GM23338 (cell line): ENCODE measurements at regions not wholly inside any gene's neighbourhood (a gene's known extent, or its start where the extent isn't known, plus 50 kb on each side); places are given as distances from the start of the nearest gene placed in this dataset.

Experiments used
- ATAC-seq: fragments of 200-7000 bp; cut with Tn5 transposase; 3 replicates; pipeline ENCODE4 v1.9.1; 2020
- DNase-seq: peaks from one replicate; pipeline ENCODE4 v3.0.0-alpha.2; 2015; ENCODE audit warnings: low spot score
- H2AFZ ChIP-seq: fragments of 200-600 bp; sonication (generic); 2 replicates; pipeline ENCODE4 v1.8.0; 2016; ENCODE audit warnings: antibody characterized with exemption, mild to moderate bottlenecking, moderate library complexity
- H3F3A ChIP-seq: fragments of 200-600 bp; sonication (generic); replicated peaks from 2 replicates; pipeline ENCODE4 v1.8.0; 2017; ENCODE audit warnings: antibody characterized with exemption, mixed run types, low read depth
- H3K27ac ChIP-seq: fragments of 200-600 bp; sonication (generic); 2 replicates; pipeline ENCODE4 v1.6.1; 2016; ENCODE audit warnings: low read depth
- H3K27me3 ChIP-seq: fragments of 200-600 bp; sonication (generic); 2 replicates; pipeline ENCODE4 v1.8.0; 2016; ENCODE audit warnings: mild to moderate bottlenecking, mixed run types, moderate library complexity; ENCODE audit not compliant: insufficient read depth
- H3K36me3 ChIP-seq: fragments of 200-600 bp; sonication (generic); 2 replicates; pipeline ENCODE4 v1.8.0; 2016; ENCODE audit warnings: mild to moderate bottlenecking; ENCODE audit not compliant: insufficient read depth
- H3K4me1 ChIP-seq: fragments of 200-600 bp; sonication (generic); 2 replicates; pipeline ENCODE4 v1.8.0; 2016; ENCODE audit warnings: mild to moderate bottlenecking, moderate library complexity; ENCODE audit not compliant: insufficient read depth
- H3K4me2 ChIP-seq: fragments of 200-600 bp; sonication (generic); 2 replicates; pipeline ENCODE4 v1.7.1; 2017; ENCODE audit warnings: mixed run types
- H3K4me3 ChIP-seq: fragments of 200-600 bp; sonication (generic); 2 replicates; pipeline ENCODE4 v1.6.1; 2016; ENCODE audit warnings: mixed run types
- H3K79me2 ChIP-seq: fragments of 200-600 bp; sonication (generic); replicated peaks from 2 replicates; pipeline ENCODE4 v1.8.0; 2017; ENCODE audit warnings: mild to moderate bottlenecking; ENCODE audit not compliant: insufficient read depth
- H3K9me2 ChIP-seq: fragments of 200-600 bp; sonication (generic); 2 replicates; pipeline ENCODE4 v1.8.0; 2017; ENCODE audit not compliant: insufficient read depth
- H4K20me1 ChIP-seq: fragments of 200-600 bp; sonication (generic); replicated peaks from 2 replicates; pipeline ENCODE4 v1.8.0; 2017; ENCODE audit warnings: mild to moderate bottlenecking; ENCODE audit not compliant: insufficient read depth
- H3K27ac Mint-ChIP-seq: 2 replicates; pipeline ENCODE4 v1.8.0; 2020; ENCODE audit warnings: inconsistent platforms, mild to moderate bottlenecking, moderate library complexity, mixed read lengths
- H3K27me3 Mint-ChIP-seq: 3 replicates; pipeline ENCODE4 v1.8.0; 2022; ENCODE audit warnings: low read depth, mild to moderate bottlenecking, moderate library complexity, mixed read lengths, inconsistent platforms; ENCODE audit not compliant: insufficient read depth, poor library complexity
- H3K36me3 Mint-ChIP-seq: 3 replicates; pipeline ENCODE4 v1.8.0; 2021; ENCODE audit warnings: low read depth, mild to moderate bottlenecking, inconsistent platforms, moderate library complexity, mixed read lengths
- H3K4me1 Mint-ChIP-seq: 3 replicates; pipeline ENCODE4 v1.8.0; 2020; ENCODE audit warnings: mild to moderate bottlenecking, inconsistent platforms, mixed read lengths
- H3K4me3 Mint-ChIP-seq: 3 replicates; pipeline ENCODE4 v1.8.0; 2021; ENCODE audit warnings: moderate library complexity, mild to moderate bottlenecking, inconsistent platforms, mixed read lengths
- H3K9me3 Mint-ChIP-seq: 3 replicates; pipeline ENCODE4 v1.8.0; 2020; ENCODE audit warnings: moderate library complexity, mild to moderate bottlenecking, inconsistent platforms, mixed read lengths
- CREB1 ChIP-seq: fragments of 250-450 bp; sonication (Bioruptor Pico); IDR thresholded peaks from 2 replicates; pipeline ENCODE4 v1.5.0; 2020; ENCODE audit warnings: low read depth, mild to moderate bottlenecking, moderate library complexity
- EZH2 ChIP-seq: fragments of 200-600 bp; sonication (generic); IDR thresholded peaks from one replicate; pipeline ENCODE4 v1.8.0; 2017; ENCODE audit warnings: antibody characterized with exemption, mild to moderate bottlenecking, low read depth; ENCODE audit not compliant: unreplicated experiment
- EZH2phosphoT487 ChIP-seq: fragments of 200-600 bp; sonication (generic); IDR thresholded peaks from one replicate; pipeline ENCODE4 v1.8.1; 2018; ENCODE audit warnings: antibody characterized with exemption; ENCODE audit not compliant: unreplicated experiment
- JUNB ChIP-seq: IDR thresholded peaks from one replicate; pipeline ENCODE4 v1.6.1; 2016; ENCODE audit warnings: antibody characterized with exemption; ENCODE audit not compliant: unreplicated experiment
- NANOG ChIP-seq: IDR thresholded peaks from 2 replicates; pipeline ENCODE4 v1.6.1; 2016; ENCODE audit warnings: antibody characterized with exemption, borderline replicate concordance
- POLR2AphosphoS5 ChIP-seq: IDR thresholded peaks from 2 replicates; pipeline ENCODE4 v1.6.1; 2016; ENCODE audit warnings: antibody characterized with exemption, low read depth
- STAT1 ChIP-seq: IDR thresholded peaks from one replicate; pipeline ENCODE4 v1.6.1; 2016; ENCODE audit warnings: antibody characterized with exemption; ENCODE audit not compliant: unreplicated experiment
- ZNF114 ChIP-seq: fragments of 250-450 bp; sonication (Bioruptor Pico); IDR thresholded peaks from 2 replicates; pipeline ENCODE4 v1.5.0; 2020; ENCODE audit warnings: mild to moderate bottlenecking, moderate library complexity
- ZNF331 ChIP-seq: fragments of 250-450 bp; sonication (Bioruptor Pico); IDR thresholded peaks from 2 replicates; pipeline ENCODE4 v1.5.0; 2020; ENCODE audit warnings: low read depth, mild to moderate bottlenecking, moderate library complexity
- TF ChIP-seq, protein P1 (sequence below), 2 experiments: fragments of 200-600 bp in 1 of 2; sonication (generic) in 1 of 2; conservative IDR thresholded peaks; 2 replicates each; pipeline versions ENCODE4 v1.5.1 to v1.6.1; 2016 to 2017; ENCODE audit warnings: antibody characterized with exemption in 2 of 2, low read depth in 2 of 2, mild to moderate bottlenecking in 2 of 2, moderate library complexity in 1 of 2
- TF ChIP-seq, protein P2 (sequence below): IDR thresholded peaks from 2 replicates; pipeline ENCODE4 v1.6.1; 2016; ENCODE audit warnings: antibody characterized with exemption
- TF ChIP-seq, protein P3 (sequence below): IDR thresholded peaks from one replicate; pipeline ENCODE4 v1.6.1; 2018; ENCODE audit warnings: antibody characterized with exemption; ENCODE audit not compliant: unreplicated experiment
- TF ChIP-seq, protein P4 (sequence below): fragments of 250-450 bp; sonication (Bioruptor Pico); IDR thresholded peaks from 2 replicates; pipeline ENCODE4 v1.5.0; 2020; ENCODE audit warnings: mild to moderate bottlenecking, moderate library complexity

DNA sequence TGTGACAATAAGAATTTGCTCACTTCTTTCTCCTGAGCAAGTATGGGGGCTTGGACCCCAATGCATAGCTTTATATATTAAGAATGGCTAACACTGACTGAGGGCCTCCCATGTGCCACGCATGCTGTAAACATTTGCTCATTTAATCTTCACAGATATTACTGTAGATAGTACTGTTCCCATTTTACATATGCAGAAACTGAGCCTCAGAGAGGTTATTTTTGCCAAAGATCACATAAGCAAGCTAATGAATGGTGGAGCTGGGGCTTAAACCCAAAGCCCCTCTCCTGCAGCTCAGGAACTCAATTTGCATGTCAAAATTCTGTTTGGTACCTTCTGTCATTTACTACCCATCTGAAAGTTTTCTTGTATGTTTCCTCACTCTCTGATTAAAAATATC, 163.5 kb upstream of the NFIA start:
- no peaks in the 10 kb centered on the region for H3K27me3 Mint-ChIP-seq
- no peaks in the 10 kb centered on the region for H3K9me3 Mint-ChIP-seq
- no peak overlapping the region for H3K27ac Mint-ChIP-seq
- no peak for DNase-seq
- H3K9me2 ChIP-seq = no peaks in the 10 kb centered on the region
- peaks cover 12% of the 10 kb centered on the region for H3K4me1 Mint-ChIP-seq
- no peaks in the 10 kb centered on the region; the same call in 1 of the 2 replicates for H3K4me1 ChIP-seq
- no peak overlapping the region for H2AFZ ChIP-seq
- H3K27ac ChIP-seq = no peak overlapping the region
- TF ChIP-seq STAT1 (no peak), JUNB (no peak), EZH2 (no peak), NANOG (no peak), EZH2phosphoT487 (no peak), ZNF114 (no peak), ZNF331 (CRISPR knock-in tag) (no peak), CREB1 (CRISPR knock-in tag) (no peak), POLR2AphosphoS5 (no peak)
- TF ChIP-seq, protein P1, sequence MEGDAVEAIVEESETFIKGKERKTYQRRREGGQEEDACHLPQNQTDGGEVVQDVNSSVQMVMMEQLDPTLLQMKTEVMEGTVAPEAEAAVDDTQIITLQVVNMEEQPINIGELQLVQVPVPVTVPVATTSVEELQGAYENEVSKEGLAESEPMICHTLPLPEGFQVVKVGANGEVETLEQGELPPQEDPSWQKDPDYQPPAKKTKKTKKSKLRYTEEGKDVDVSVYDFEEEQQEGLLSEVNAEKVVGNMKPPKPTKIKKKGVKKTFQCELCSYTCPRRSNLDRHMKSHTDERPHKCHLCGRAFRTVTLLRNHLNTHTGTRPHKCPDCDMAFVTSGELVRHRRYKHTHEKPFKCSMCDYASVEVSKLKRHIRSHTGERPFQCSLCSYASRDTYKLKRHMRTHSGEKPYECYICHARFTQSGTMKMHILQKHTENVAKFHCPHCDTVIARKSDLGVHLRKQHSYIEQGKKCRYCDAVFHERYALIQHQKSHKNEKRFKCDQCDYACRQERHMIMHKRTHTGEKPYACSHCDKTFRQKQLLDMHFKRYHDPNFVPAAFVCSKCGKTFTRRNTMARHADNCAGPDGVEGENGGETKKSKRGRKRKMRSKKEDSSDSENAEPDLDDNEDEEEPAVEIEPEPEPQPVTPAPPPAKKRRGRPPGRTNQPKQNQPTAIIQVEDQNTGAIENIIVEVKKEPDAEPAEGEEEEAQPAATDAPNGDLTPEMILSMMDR (conservative IDR thresholded peaks at IDR 0.05; ENCODE audit: low read depth in 2 of 2) = no peak
- TF ChIP-seq, protein P2, sequence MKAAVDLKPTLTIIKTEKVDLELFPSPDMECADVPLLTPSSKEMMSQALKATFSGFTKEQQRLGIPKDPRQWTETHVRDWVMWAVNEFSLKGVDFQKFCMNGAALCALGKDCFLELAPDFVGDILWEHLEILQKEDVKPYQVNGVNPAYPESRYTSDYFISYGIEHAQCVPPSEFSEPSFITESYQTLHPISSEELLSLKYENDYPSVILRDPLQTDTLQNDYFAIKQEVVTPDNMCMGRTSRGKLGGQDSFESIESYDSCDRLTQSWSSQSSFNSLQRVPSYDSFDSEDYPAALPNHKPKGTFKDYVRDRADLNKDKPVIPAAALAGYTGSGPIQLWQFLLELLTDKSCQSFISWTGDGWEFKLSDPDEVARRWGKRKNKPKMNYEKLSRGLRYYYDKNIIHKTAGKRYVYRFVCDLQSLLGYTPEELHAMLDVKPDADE = no peak
- TF ChIP-seq, protein P3, sequence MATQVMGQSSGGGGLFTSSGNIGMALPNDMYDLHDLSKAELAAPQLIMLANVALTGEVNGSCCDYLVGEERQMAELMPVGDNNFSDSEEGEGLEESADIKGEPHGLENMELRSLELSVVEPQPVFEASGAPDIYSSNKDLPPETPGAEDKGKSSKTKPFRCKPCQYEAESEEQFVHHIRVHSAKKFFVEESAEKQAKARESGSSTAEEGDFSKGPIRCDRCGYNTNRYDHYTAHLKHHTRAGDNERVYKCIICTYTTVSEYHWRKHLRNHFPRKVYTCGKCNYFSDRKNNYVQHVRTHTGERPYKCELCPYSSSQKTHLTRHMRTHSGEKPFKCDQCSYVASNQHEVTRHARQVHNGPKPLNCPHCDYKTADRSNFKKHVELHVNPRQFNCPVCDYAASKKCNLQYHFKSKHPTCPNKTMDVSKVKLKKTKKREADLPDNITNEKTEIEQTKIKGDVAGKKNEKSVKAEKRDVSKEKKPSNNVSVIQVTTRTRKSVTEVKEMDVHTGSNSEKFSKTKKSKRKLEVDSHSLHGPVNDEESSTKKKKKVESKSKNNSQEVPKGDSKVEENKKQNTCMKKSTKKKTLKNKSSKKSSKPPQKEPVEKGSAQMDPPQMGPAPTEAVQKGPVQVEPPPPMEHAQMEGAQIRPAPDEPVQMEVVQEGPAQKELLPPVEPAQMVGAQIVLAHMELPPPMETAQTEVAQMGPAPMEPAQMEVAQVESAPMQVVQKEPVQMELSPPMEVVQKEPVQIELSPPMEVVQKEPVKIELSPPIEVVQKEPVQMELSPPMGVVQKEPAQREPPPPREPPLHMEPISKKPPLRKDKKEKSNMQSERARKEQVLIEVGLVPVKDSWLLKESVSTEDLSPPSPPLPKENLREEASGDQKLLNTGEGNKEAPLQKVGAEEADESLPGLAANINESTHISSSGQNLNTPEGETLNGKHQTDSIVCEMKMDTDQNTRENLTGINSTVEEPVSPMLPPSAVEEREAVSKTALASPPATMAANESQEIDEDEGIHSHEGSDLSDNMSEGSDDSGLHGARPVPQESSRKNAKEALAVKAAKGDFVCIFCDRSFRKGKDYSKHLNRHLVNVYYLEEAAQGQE = no peak
- TF ChIP-seq, protein P4, sequence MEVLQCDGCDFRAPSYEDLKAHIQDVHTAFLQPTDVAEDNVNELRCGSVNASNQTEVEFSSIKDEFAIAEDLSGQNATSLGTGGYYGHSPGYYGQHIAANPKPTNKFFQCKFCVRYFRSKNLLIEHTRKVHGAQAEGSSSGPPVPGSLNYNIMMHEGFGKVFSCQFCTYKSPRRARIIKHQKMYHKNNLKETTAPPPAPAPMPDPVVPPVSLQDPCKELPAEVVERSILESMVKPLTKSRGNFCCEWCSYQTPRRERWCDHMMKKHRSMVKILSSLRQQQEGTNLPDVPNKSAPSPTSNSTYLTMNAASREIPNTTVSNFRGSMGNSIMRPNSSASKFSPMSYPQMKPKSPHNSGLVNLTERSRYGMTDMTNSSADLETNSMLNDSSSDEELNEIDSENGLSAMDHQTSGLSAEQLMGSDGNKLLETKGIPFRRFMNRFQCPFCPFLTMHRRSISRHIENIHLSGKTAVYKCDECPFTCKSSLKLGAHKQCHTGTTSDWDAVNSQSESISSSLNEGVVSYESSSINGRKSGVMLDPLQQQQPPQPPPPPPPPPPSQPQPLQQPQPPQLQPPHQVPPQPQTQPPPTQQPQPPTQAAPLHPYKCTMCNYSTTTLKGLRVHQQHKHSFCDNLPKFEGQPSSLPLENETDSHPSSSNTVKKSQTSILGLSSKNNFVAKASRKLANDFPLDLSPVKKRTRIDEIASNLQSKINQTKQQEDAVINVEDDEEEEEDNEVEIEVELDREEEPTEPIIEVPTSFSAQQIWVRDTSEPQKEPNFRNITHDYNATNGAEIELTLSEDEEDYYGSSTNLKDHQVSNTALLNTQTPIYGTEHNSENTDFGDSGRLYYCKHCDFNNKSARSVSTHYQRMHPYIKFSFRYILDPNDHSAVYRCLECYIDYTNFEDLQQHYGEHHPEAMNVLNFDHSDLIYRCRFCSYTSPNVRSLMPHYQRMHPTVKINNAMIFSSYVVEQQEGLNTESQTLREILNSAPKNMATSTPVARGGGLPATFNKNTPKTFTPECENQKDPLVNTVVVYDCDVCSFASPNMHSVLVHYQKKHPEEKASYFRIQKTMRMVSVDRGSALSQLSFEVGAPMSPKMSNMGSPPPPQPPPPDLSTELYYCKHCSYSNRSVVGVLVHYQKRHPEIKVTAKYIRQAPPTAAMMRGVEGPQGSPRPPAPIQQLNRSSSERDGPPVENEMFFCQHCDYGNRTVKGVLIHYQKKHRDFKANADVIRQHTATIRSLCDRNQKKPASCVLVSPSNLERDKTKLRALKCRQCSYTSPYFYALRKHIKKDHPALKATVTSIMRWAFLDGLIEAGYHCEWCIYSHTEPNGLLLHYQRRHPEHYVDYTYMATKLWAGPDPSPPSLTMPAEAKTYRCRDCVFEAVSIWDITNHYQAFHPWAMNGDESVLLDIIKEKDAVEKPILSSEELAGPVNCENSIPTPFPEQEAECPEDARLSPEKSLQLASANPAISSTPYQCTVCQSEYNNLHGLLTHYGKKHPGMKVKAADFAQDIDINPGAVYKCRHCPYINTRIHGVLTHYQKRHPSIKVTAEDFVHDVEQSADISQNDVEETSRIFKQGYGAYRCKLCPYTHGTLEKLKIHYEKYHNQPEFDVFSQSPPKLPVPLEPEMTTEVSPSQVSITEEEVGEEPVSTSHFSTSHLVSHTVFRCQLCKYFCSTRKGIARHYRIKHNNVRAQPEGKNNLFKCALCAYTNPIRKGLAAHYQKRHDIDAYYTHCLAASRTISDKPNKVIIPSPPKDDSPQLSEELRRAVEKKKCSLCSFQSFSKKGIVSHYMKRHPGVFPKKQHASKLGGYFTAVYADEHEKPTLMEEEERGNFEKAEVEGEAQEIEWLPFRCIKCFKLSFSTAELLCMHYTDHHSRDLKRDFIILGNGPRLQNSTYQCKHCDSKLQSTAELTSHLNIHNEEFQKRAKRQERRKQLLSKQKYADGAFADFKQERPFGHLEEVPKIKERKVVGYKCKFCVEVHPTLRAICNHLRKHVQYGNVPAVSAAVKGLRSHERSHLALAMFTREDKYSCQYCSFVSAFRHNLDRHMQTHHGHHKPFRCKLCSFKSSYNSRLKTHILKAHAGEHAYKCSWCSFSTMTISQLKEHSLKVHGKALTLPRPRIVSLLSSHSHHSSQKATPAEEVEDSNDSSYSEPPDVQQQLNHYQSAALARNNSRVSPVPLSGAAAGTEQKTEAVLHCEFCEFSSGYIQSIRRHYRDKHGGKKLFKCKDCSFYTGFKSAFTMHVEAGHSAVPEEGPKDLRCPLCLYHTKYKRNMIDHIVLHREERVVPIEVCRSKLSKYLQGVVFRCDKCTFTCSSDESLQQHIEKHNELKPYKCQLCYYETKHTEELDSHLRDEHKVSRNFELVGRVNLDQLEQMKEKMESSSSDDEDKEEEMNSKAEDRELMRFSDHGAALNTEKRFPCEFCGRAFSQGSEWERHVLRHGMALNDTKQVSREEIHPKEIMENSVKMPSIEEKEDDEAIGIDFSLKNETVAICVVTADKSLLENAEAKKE (CRISPR knock-in tag) = no peak
- H3K36me3 ChIP-seq = no peaks in the 10 kb centered on the region
- no peak overlapping the region for H3K4me3 Mint-ChIP-seq
- no peak overlapping the region for H3K4me2 ChIP-seq
- no peak overlapping the region for H3K4me3 ChIP-seq
- no peak for ATAC-seq
- no peaks in the 10 kb centered on the region for H3K79me2 ChIP-seq
- H4K20me1 ChIP-seq = no peaks in the 10 kb centered on the region
- H3K27me3 ChIP-seq = no peaks in the 10 kb centered on the region
- no peaks in the 10 kb centered on the region for H3K36me3 Mint-ChIP-seq
- H3F3A ChIP-seq = no peaks in the 10 kb centered on the region
